HUES64 (cell line): ENCODE measurements at regions not wholly inside any gene's neighbourhood (a gene's known extent, or its start where the extent isn't known, plus 50 kb on each side); places are given as distances from the start of the nearest gene placed in this dataset.

Experiments used
- H3K27ac ChIP-seq: 2 replicates; pipeline ENCODE4 v1.7.0; 2013; ENCODE audit warnings: low read depth, low read length, inconsistent platforms
- H3K27me3 ChIP-seq: 2 replicates; pipeline ENCODE4 v1.6.1; 2013; ENCODE audit warnings: mild to moderate bottlenecking, low read length; ENCODE audit not compliant: insufficient read depth
- H3K36me3 ChIP-seq: 2 replicates; pipeline ENCODE4 v1.6.1; 2013; ENCODE audit warnings: mild to moderate bottlenecking, low read length; ENCODE audit not compliant: insufficient read depth
- H3K4me1 ChIP-seq: 2 replicates; pipeline ENCODE4 v1.6.1; 2013; ENCODE audit warnings: mild to moderate bottlenecking, low read length, moderate library complexity; ENCODE audit not compliant: insufficient read depth
- H3K4me3 ChIP-seq: 2 replicates; pipeline ENCODE4 v1.5.1; 2013; ENCODE audit warnings: mild to moderate bottlenecking, low read length, moderate library complexity
- H3K9ac ChIP-seq: 2 replicates; pipeline ENCODE4 v1.6.1; 2013; ENCODE audit warnings: mild to moderate bottlenecking, low read depth, low read length
- H3K9me3 ChIP-seq: 2 replicates; pipeline ENCODE4 v1.6.1; 2013; ENCODE audit warnings: low read depth, low read length; ENCODE audit not compliant: insufficient read depth
- WGBS: fragments of 150-250, 120-280 bp; methylation state at CpG from one replicate; pipeline ENCODE4 v1.1.7; 2013; ENCODE audit warnings: missing lambda C conversion rate; 5-methylcytosine and 5-hydroxymethylcytosine counted together

DNA sequence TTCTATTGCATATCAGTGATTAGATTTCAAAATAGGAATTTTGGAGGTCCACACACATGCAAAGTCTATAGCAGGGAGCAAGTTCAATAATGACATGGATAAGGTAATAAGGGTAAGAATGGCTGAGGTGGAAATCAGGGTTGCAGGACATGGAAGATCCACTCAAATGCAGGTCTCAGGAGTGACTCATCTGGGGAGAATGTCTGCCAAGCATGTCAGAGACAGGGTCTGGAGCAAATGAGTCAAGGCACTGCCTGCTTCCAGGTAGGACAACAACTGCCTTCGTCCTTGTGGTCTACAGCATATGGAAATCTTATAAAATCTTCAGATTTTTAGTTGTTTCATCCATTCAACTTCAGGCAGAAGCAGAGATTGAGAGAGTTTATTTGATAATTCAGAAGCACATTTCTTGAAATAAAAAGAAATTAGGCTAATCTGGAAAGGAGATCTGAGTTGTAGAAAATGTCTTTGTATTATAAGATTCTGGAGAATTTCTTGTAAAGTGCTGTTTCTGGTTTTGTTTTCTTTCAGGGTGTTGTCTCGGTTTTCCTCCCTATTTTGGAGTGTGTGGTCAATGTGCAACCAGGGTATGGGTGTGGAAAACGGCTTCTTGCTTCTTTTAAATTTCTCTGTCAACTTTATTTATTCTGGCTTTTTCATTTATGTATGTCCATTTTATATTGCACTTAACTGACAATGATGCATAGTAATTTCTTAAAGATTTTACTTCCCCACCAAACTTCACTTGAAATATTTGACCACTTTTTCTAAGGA is 748.8 kb downstream of the LIG4 start:
- Histone ChIP-seq H3K27ac (no peak overlapping the region), H3K9ac (no peak overlapping the region), H3K9me3 (no peaks in the 10 kb centered on the region), H3K4me1 (peaks cover 11% of the 10 kb centered on the region), H3K36me3 (no peaks in the 10 kb centered on the region), H3K4me3 (no peak overlapping the region), H3K27me3 (no peaks in the 10 kb centered on the region)
- WGBS, result 93% methylated on average over 2 of the region's 3 CpGs

GRCh38 chr13:107462501-107462900 is 752.8 kb downstream of the LIG4 start:
- Histone ChIP-seq H3K36me3 (no peaks in the 10 kb centered on the region), H3K4me3 (no peak overlapping the region), H3K27me3 (no peaks in the 10 kb centered on the region), H3K9me3 (no peaks in the 10 kb centered on the region), H3K9ac (no peak overlapping the region), H3K4me1 (peaks cover 19% of the 10 kb centered on the region), H3K27ac (no peak overlapping the region)
- WGBS, result 96% methylated on average over 2 of the region's 2 CpGs

DNA sequence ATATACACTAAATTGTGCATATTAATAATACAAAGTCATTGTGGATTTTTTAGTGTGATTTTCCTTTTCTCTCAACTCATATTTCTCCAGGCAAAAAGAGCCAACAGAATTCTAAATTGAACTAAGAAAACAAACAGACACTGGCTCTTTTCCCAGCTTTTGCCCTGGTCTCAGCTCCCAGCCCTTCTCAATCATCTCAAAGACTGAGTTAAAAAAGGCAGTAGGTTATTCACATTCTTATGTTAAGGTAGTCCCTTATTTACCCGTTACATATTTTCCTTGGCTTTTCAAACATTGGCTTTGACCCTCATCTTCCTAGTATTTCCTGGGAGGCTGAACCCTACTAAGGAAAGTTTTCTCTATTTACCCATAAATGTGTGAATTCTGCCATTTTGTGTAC is 753.6 kb downstream of the LIG4 start:
- Histone ChIP-seq H3K9me3 (no peaks in the 10 kb centered on the region), H3K27ac (no peak overlapping the region), H3K27me3 (no peaks in the 10 kb centered on the region), H3K4me3 (no peak overlapping the region), H3K36me3 (no peaks in the 10 kb centered on the region), H3K9ac (no peak overlapping the region), H3K4me1 (peaks cover 23% of the 10 kb centered on the region)
- 80% methylated on average over 1 of the region's 1 CpG for WGBS

DNA sequence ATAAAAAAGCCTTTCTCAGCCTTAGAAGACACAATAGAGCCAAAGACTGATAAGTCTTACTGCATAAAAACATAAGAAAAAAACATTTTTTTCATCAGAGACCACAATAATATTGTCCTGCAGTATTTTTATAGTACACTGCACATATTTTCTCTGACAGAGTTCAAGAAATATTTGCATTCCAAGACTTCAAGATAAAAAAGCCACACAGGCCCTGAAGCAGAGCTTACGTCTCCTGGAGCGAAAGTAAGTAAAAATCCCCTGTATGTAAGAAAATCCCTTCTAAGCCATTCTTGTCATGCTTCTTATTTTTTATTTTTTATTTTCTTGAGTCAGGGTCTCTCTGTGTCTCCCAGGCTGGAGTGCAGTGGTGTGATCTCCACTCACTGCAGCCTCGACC is 755.9 kb downstream of the LIG4 start:
- Histone ChIP-seq H3K36me3 (no peaks in the 10 kb centered on the region), H3K4me1 (peaks cover 19% of the 10 kb centered on the region; the same call in 1 of the 2 replicates), H3K27ac (no peak overlapping the region), H3K4me3 (no peak overlapping the region), H3K27me3 (no peaks in the 10 kb centered on the region), H3K9ac (no peak overlapping the region), H3K9me3 (0 out of 2 replicates have a peak, but pooled peaks cover 1% of the 10 kb centered on the region)
- 98% methylated on average over 3 of the region's 3 CpGs for WGBS

GRCh38 chr13:107458269-107458668 is 757.1 kb downstream of the LIG4 start:
- no peaks in the 10 kb centered on the region for H3K27me3 ChIP-seq
- peaks cover 12% of the 10 kb centered on the region for H3K9me3 ChIP-seq
- no peak overlapping the region for H3K4me3 ChIP-seq
- no peak overlapping the region for H3K27ac ChIP-seq
- WGBS, result 96% methylated on average over 10 of the region's 10 CpGs
- no peak overlapping the region for H3K9ac ChIP-seq
- no peaks in the 10 kb centered on the region for H3K36me3 ChIP-seq
- peaks cover 19% of the 10 kb centered on the region; the same call in 1 of the 2 replicates for H3K4me1 ChIP-seq

DNA sequence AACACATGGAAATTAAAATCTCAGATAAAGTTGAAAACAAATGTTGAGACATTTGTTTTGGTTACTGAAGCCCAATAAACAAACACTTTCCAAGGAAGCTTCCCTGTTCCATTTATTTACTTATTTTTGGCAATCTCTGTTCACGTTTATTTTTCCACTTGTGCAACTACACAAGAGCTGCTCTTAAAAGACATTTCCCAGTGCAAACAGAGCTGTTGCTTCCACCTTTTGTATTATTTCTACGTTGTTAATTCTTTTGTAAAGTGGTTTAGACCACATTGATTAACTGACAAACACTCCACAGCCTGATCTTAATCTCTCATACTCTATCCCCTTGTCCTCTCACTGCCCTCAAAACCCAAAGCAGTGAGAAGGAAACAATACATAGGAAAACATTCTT is 757.6 kb downstream of the LIG4 start:
- Histone ChIP-seq H3K9ac (no peak overlapping the region), H3K36me3 (no peaks in the 10 kb centered on the region), H3K27ac (no peak overlapping the region), H3K9me3 (peaks cover 18% of the 10 kb centered on the region), H3K4me3 (no peak overlapping the region), H3K27me3 (no peaks in the 10 kb centered on the region), H3K4me1 (peaks cover 19% of the 10 kb centered on the region; the same call in 1 of the 2 replicates)
- 87% methylated on average over 2 of the region's 2 CpGs for WGBS

DNA sequence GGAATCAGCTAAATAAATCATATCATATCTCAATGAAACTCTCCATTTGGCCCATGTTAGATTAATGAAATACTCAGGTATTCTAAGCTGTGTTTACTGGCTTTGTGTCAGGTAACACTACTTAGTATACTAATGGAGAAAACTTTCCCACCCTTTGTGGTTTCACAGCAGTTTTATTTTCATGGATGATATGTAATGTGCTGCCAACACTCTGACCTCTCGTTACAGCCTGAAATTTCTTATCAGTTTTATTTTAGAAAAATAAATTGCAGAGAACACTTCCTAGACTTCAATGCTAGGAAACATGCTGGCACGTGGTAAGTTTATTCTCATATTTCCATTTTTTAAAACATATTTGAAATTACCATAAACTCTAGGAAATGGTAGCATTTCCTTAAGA is 758.9 kb downstream of the LIG4 start:
- no CpG with 5 or more reads among the region's 2 CpGs for WGBS

DNA sequence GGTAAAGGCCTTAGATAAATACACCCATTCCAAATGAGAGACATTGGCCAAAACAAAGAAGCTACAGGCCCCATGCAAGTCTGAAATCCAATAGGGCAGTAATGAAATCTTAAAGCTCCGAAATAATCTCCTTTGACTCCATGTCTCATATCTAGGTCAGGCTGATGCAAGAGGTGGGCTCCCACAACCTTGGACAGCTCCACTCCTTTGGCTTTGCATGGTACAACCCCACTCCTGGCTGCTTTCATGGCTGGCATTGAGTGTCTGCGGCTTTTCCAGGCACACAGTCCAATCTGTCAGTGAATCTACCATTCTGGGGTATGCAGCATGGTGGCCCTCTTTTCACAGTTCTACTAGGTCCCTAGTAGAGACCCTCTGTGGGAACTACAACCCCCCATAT is 762.5 kb downstream of the LIG4 start:
- WGBS, result 95% methylated on average over 2 of the region's 2 CpGs
- peaks cover 18% of the 10 kb centered on the region for H3K9me3 ChIP-seq
- H3K27me3 ChIP-seq, result no peaks in the 10 kb centered on the region
- no peak overlapping the region for H3K27ac ChIP-seq
- no peak overlapping the region for H3K9ac ChIP-seq
- H3K36me3 ChIP-seq, result no peaks in the 10 kb centered on the region
- peaks cover 7% of the 10 kb centered on the region; the same call in 1 of the 2 replicates for H3K4me1 ChIP-seq
- H3K4me3 ChIP-seq, result no peak overlapping the region

More for the DNA sequence above, 758.9 kb downstream of the LIG4 start:
- no peak overlapping the region for H3K9ac ChIP-seq
- H3K4me1 ChIP-seq, result peaks cover 11% of the 10 kb centered on the region; the same call in 1 of the 2 replicates
- no peaks in the 10 kb centered on the region for H3K36me3 ChIP-seq
- no peak overlapping the region for H3K4me3 ChIP-seq
- peaks cover 18% of the 10 kb centered on the region for H3K9me3 ChIP-seq
- H3K27me3 ChIP-seq, result no peaks in the 10 kb centered on the region
- no peak overlapping the region for H3K27ac ChIP-seq

DNA sequence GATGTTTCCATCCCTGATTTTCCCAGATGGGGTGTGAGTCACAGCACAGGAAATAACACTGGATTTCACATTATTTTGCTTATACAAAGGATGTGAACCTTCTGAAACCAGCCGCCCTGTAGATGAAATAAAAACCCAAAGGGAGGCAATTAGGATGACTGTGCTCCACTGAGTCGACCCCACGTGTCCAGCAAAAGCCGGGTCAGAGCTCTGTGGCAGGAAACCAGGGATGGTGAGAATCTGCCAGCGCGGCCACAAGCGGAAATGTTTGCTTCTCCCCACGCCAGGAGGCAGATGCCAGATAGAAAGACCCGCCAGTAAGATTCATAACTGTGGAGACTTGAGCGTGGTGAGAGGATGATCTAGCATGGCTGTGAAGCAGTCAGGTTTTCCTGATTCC is 764.4 kb downstream of the LIG4 start:
- no peaks in the 10 kb centered on the region for H3K4me1 ChIP-seq
- no peak overlapping the region for H3K9ac ChIP-seq
- H3K9me3 ChIP-seq, result peaks cover 18% of the 10 kb centered on the region
- 96% methylated on average over 10 of the region's 10 CpGs for WGBS
- H3K27ac ChIP-seq, result no peak overlapping the region
- no peaks in the 10 kb centered on the region for H3K27me3 ChIP-seq
- no peak overlapping the region for H3K4me3 ChIP-seq
- no peaks in the 10 kb centered on the region for H3K36me3 ChIP-seq

GRCh38 chr13:107450431-107450830 is 764.9 kb downstream of the LIG4 start:
- Histone ChIP-seq H3K4me1 (no peaks in the 10 kb centered on the region), H3K4me3 (no peak overlapping the region), H3K27me3 (no peaks in the 10 kb centered on the region), H3K27ac (no peak overlapping the region), H3K9me3 (peaks cover 18% of the 10 kb centered on the region), H3K9ac (no peak overlapping the region), H3K36me3 (no peaks in the 10 kb centered on the region)
- 96% methylated on average over 4 of the region's 6 CpGs for WGBS

DNA sequence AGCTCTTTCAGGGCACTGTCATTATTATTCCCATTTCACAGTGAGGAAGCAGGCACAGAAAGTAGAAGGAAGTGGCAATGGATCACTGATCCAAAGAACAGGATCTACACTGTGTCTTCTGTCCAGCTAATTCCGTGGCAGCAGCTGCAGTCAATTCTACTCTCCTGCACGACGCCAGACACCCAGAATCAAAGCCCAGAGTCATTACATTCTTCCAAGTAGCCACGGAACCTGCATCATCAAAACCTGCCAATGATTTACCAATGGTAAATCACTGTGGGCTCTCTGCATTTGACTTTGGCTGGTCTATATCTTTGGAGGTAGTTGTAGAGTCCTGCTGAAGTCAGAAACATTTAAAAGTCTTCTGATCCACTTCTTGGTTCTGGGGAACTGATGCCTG is 767.7 kb downstream of the LIG4 start:
- H3K27me3 ChIP-seq, result no peaks in the 10 kb centered on the region
- no peaks in the 10 kb centered on the region for H3K9me3 ChIP-seq
- 92% methylated on average over 4 of the region's 4 CpGs for WGBS
- no peaks in the 10 kb centered on the region for H3K4me1 ChIP-seq
- no peaks in the 10 kb centered on the region for H3K36me3 ChIP-seq
- no peak overlapping the region for H3K27ac ChIP-seq
- no peak overlapping the region for H3K4me3 ChIP-seq
- no peak overlapping the region for H3K9ac ChIP-seq
